MM.1S (cell line): ENCODE measurements at regions not wholly inside any gene's neighbourhood (a gene's known extent, or its start where the extent isn't known, plus 50 kb on each side); places are given as distances from the start of the nearest gene placed in this dataset.

Source experiments
- DNase-seq: peaks from one replicate; pipeline ENCODE4 v3.0.0-alpha.2; 2015
- H2AFZ ChIP-seq: fragments of 300-600 bp; sonication (generic); 2 replicates; pipeline ENCODE4 v1.6.0; 2016; ENCODE audit warnings: antibody characterized with exemption, low read length
- H3F3A ChIP-seq: fragments of 300-600 bp; sonication (generic); 2 replicates; pipeline ENCODE4 v1.6.1; 2016; ENCODE audit warnings: mild to moderate bottlenecking, antibody characterized with exemption, low read length, moderate library complexity, mixed read lengths; ENCODE audit not compliant: insufficient read depth
- H3K27ac ChIP-seq: fragments of 300-600 bp; sonication (generic); 2 replicates; pipeline ENCODE4 v1.5.1; 2016; ENCODE audit warnings: mild to moderate bottlenecking, low read length
- H3K27me3 ChIP-seq: fragments of 300-600 bp; sonication (generic); replicated peaks from 2 replicates; pipeline ENCODE4 v1.6.0; 2016; ENCODE audit warnings: low read length; ENCODE audit not compliant: insufficient read depth
- H3K36me3 ChIP-seq: fragments of 300-600 bp; sonication (generic); replicated peaks from 2 replicates; pipeline ENCODE4 v1.6.1; 2016; ENCODE audit warnings: mild to moderate bottlenecking, low read length, mixed read lengths; ENCODE audit not compliant: insufficient read depth
- H3K4me1 ChIP-seq: fragments of 300-600 bp; sonication (generic); 2 replicates; pipeline ENCODE4 v1.6.1; 2016; ENCODE audit warnings: low read length, mixed read lengths
- H3K4me2 ChIP-seq: fragments of 300-600 bp; sonication (generic); 2 replicates; pipeline ENCODE4 v1.6.0; 2016; ENCODE audit warnings: low read depth, low read length
- H3K4me3 ChIP-seq: fragments of 300-600 bp; sonication (generic); 2 replicates; pipeline ENCODE4 v1.5.1; 2016; ENCODE audit warnings: low read length, mixed read lengths
- H3K79me2 ChIP-seq: fragments of 300-600 bp; sonication (generic); 2 replicates; pipeline ENCODE4 v1.6.1; 2016; ENCODE audit warnings: mixed run types, low read length, mixed read lengths
- H3K9ac ChIP-seq: fragments of 300-600 bp; sonication (generic); 2 replicates; pipeline ENCODE4 v1.6.1; 2016; ENCODE audit warnings: low read length, mixed read lengths
- H3K9me2 ChIP-seq: fragments of 300-600 bp; sonication (generic); replicated peaks from 2 replicates; pipeline ENCODE4 v1.6.1; 2016; ENCODE audit warnings: mild to moderate bottlenecking, low read length, mixed read lengths; ENCODE audit not compliant: insufficient read depth
- H3K9me3 ChIP-seq: fragments of 300-600 bp; sonication (generic); replicated peaks from 2 replicates; pipeline ENCODE4 v1.6.1; 2016; ENCODE audit warnings: mild to moderate bottlenecking, low read length, mixed read lengths; ENCODE audit not compliant: insufficient read depth
- H4K20me1 ChIP-seq: fragments of 300-600 bp; sonication (generic); 2 replicates; pipeline ENCODE4 v1.6.1; 2016; ENCODE audit warnings: mild to moderate bottlenecking, low read length, moderate library complexity, mixed read lengths; ENCODE audit not compliant: insufficient read depth
- CTCF ChIP-seq: fragments of 300-600 bp; sonication (generic); IDR thresholded peaks from 2 replicates; pipeline ENCODE4 v1.5.1; 2016; ENCODE audit warnings: antibody characterized with exemption, low read length, mixed read lengths
- EZH2 ChIP-seq: fragments of 300-600 bp; sonication (generic); optimal IDR thresholded peaks from 2 replicates; pipeline ENCODE3; 2017; ENCODE audit warnings: low read depth, mild to moderate bottlenecking, antibody characterized with exemption, low read length, mixed read lengths
- EZH2phosphoT487 ChIP-seq: fragments of 300-600 bp; sonication (generic); IDR thresholded peaks from 2 replicates; pipeline ENCODE4 v1.6.1; 2018; ENCODE audit warnings: antibody characterized with exemption, low read length

- H3K27me3 ChIP-seq = no peaks in the 10 kb centered on the region
- H3K4me2 ChIP-seq = no peak overlapping the region
- no peak for TF ChIP-seq EZH2
- no peak overlapping the region for H3K4me3 ChIP-seq
- no peaks in the 10 kb centered on the region for H3F3A ChIP-seq
- H3K9ac ChIP-seq = no peak overlapping the region
- H3K9me2 ChIP-seq = no peaks in the 10 kb centered on the region
- H4K20me1 ChIP-seq = no peaks in the 10 kb centered on the region
- no peak overlapping the region for H3K27ac ChIP-seq
- H3K9me3 ChIP-seq = no peaks in the 10 kb centered on the region
- H3K36me3 ChIP-seq = no peaks in the 10 kb centered on the region
- H3K4me1 ChIP-seq = no peaks in the 10 kb centered on the region
- H2AFZ ChIP-seq = no peak overlapping the region
- DNase-seq = no peak
- no peaks in the 10 kb centered on the region for H3K79me2 ChIP-seq
Measured at GRCh38 chr18:11247381-11247970, 98.1 kb upstream of the PIEZO2 start.

GRCh38 chr18:11246495-11247300 lies 97.3 kb upstream of the PIEZO2 start:
- Histone ChIP-seq H3K27ac (no peak overlapping the region), H3K9ac (no peak overlapping the region), H2AFZ (no peak overlapping the region), H3K4me3 (no peak overlapping the region), H4K20me1 (no peaks in the 10 kb centered on the region), H3K9me3 (no peaks in the 10 kb centered on the region), H3K27me3 (no peaks in the 10 kb centered on the region), H3K79me2 (no peaks in the 10 kb centered on the region), H3K9me2 (no peaks in the 10 kb centered on the region), H3K4me1 (no peaks in the 10 kb centered on the region), H3K4me2 (no peak overlapping the region), H3K36me3 (no peaks in the 10 kb centered on the region), H3F3A (no peaks in the 10 kb centered on the region)
- DNase-seq = no peak
- no peak for TF ChIP-seq EZH2phosphoT487
- no peak for TF ChIP-seq CTCF
- TF ChIP-seq EZH2 = no peak

- no peaks in the 10 kb centered on the region for H3K79me2 ChIP-seq
- no peak overlapping the region for H2AFZ ChIP-seq
- no peak overlapping the region for H3K4me3 ChIP-seq
- H3K4me1 ChIP-seq = no peaks in the 10 kb centered on the region
- no peaks in the 10 kb centered on the region for H3K36me3 ChIP-seq
- H4K20me1 ChIP-seq = no peaks in the 10 kb centered on the region
- no peaks in the 10 kb centered on the region for H3K9me2 ChIP-seq
- H3K27me3 ChIP-seq = no peaks in the 10 kb centered on the region
- no peak overlapping the region for H3K4me2 ChIP-seq
- no peak for DNase-seq
- H3K9me3 ChIP-seq = no peaks in the 10 kb centered on the region
- H3K27ac ChIP-seq = no peak overlapping the region
- H3K9ac ChIP-seq = no peak overlapping the region
- no peaks in the 10 kb centered on the region for H3F3A ChIP-seq
- no peak for TF ChIP-seq CTCF
- TF ChIP-seq EZH2phosphoT487 = no peak
- no peak for TF ChIP-seq EZH2
Measured at GRCh38 chr18:11245879-11246278, 96.5 kb upstream of the PIEZO2 start.

GRCh38 chr18:11237484-11237883 lies 88.1 kb upstream of the PIEZO2 start:
- Histone ChIP-seq H3K9ac (no peak overlapping the region), H3K4me2 (no peak overlapping the region), H2AFZ (no peak overlapping the region), H4K20me1 (no peaks in the 10 kb centered on the region), H3K27ac (no peak overlapping the region), H3K36me3 (no peaks in the 10 kb centered on the region), H3K79me2 (no peaks in the 10 kb centered on the region), H3K4me1 (no peaks in the 10 kb centered on the region), H3K27me3 (no peaks in the 10 kb centered on the region), H3K9me2 (no peaks in the 10 kb centered on the region), H3K9me3 (no peaks in the 10 kb centered on the region), H3K4me3 (no peak overlapping the region), H3F3A (no peaks in the 10 kb centered on the region)
- no peak for DNase-seq
- TF ChIP-seq EZH2phosphoT487 (no peak), CTCF (no peak), EZH2 (no peak)
